ENCODE measurements at regions not wholly inside any gene's neighbourhood (a gene's known extent, or its start where the extent isn't known, plus 50 kb on each side); places are given as distances from the start of the nearest gene placed in this dataset.

GRCh38 chr2:54041135-54041534 is 70.3 kb upstream of the PSME4 start:
- Histone ChIP-seq H3K4me3 (ENCODE audit: low read depth, low read length) (no peak overlapping the region), H3K36me3 (ENCODE audit: control insufficient read depth, insufficient read depth, low read length) (no peaks in the 10 kb centered on the region), H3K27me3 (replicated peaks; ENCODE audit: control insufficient read depth, insufficient read depth, low read length) (no peaks in the 10 kb centered on the region), H3K9me3 (0 out of 2 replicates have a peak, but pooled peaks cover 10% of the 10 kb centered on the region), H3K4me1 (no peaks in the 10 kb centered on the region)
- no peaks in the 10 kb centered on the region for H3K27me3 Mint-ChIP-seq (ENCODE audit: insufficient read depth, unreplicated experiment)
- no TSS peak for BruUV-seq (replicated peaks)
- H3K4me1 Mint-ChIP-seq (ENCODE audit: low read depth, unreplicated experiment), result peaks cover 7% of the 10 kb centered on the region
- H3K27ac Mint-ChIP-seq (ENCODE audit: unreplicated experiment), result no peak overlapping the region
- ChIA-PET CTCF (no interaction called here), POLR2A (no interaction called here)
- no peak overlapping the region for H3K4me3 Mint-ChIP-seq (ENCODE audit: unreplicated experiment)
- H3K36me3 Mint-ChIP-seq (ENCODE audit: insufficient read depth, unreplicated experiment), result no peaks in the 10 kb centered on the region
- DNase-seq, result no peak
- intact Hi-C loops (cut with micrococcal nuclease; ENCODE audit: unreplicated experiment), result no loop called here
- no peaks in the 10 kb centered on the region for H3K9me3 Mint-ChIP-seq (ENCODE audit: unreplicated experiment)
- TF ChIP-seq, protein P1, sequence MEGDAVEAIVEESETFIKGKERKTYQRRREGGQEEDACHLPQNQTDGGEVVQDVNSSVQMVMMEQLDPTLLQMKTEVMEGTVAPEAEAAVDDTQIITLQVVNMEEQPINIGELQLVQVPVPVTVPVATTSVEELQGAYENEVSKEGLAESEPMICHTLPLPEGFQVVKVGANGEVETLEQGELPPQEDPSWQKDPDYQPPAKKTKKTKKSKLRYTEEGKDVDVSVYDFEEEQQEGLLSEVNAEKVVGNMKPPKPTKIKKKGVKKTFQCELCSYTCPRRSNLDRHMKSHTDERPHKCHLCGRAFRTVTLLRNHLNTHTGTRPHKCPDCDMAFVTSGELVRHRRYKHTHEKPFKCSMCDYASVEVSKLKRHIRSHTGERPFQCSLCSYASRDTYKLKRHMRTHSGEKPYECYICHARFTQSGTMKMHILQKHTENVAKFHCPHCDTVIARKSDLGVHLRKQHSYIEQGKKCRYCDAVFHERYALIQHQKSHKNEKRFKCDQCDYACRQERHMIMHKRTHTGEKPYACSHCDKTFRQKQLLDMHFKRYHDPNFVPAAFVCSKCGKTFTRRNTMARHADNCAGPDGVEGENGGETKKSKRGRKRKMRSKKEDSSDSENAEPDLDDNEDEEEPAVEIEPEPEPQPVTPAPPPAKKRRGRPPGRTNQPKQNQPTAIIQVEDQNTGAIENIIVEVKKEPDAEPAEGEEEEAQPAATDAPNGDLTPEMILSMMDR (IDR thresholded peaks at IDR 0.05; ENCODE audit: insufficient read depth in 1 of 2, low read depth in 1 of 2, low read length in 1 of 2, severe bottlenecking in 1 of 2, unreplicated experiment in 1 of 2), result no peak

DNA sequence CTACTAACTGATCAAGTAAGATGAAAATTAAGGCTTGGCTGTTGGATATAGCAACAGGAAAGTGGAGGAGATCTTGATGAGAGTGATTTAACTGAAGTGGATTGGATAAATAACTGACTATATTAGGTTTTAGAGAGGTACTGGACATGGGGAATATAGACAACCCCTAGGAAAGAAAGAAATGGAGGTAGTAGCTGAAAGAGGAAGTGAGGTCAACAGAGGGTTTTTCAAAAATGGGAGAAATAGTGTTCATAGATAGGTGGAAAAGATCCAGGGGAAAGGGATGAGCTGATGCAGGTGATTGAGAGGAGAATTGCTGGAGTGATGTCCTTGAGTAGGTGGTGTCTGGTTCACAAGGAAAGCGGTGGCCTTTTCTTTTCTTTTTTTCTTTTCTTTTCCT is 69.9 kb upstream of the PSME4 start:
- 0 out of 2 replicates have a peak, but pooled peaks cover 9% of the 10 kb centered on the region for H3K9me3 ChIP-seq
- BruUV-seq (replicated peaks), result no TSS peak
- CTCF ChIA-PET, result no interaction called here
- POLR2A ChIA-PET, result no interaction called here
- H3K4me3 ChIP-seq (ENCODE audit: low read depth, low read length), result no peak overlapping the region
- H3K27me3 ChIP-seq (replicated peaks; ENCODE audit: control insufficient read depth, insufficient read depth, low read length), result no peaks in the 10 kb centered on the region
- peaks cover 7% of the 10 kb centered on the region for H3K4me1 Mint-ChIP-seq (ENCODE audit: low read depth, unreplicated experiment)
- TF ChIP-seq, protein P1 (IDR thresholded peaks at IDR 0.05; ENCODE audit: insufficient read depth in 1 of 2, low read depth in 1 of 2, low read length in 1 of 2, severe bottlenecking in 1 of 2, unreplicated experiment in 1 of 2), result no peak
- no peaks in the 10 kb centered on the region for H3K27me3 Mint-ChIP-seq (ENCODE audit: insufficient read depth, unreplicated experiment)
- no peaks in the 10 kb centered on the region for H3K9me3 Mint-ChIP-seq (ENCODE audit: unreplicated experiment)
- H3K36me3 Mint-ChIP-seq (ENCODE audit: insufficient read depth, unreplicated experiment), result no peaks in the 10 kb centered on the region
- H3K36me3 ChIP-seq (ENCODE audit: control insufficient read depth, insufficient read depth, low read length), result no peaks in the 10 kb centered on the region
- H3K4me3 Mint-ChIP-seq (ENCODE audit: unreplicated experiment), result no peak overlapping the region
- DNase-seq, result no peak
- no peaks in the 10 kb centered on the region for H3K4me1 ChIP-seq
- intact Hi-C loops (cut with micrococcal nuclease; ENCODE audit: unreplicated experiment), result no loop called here
- no peak overlapping the region for H3K27ac Mint-ChIP-seq (ENCODE audit: unreplicated experiment)

DNA sequence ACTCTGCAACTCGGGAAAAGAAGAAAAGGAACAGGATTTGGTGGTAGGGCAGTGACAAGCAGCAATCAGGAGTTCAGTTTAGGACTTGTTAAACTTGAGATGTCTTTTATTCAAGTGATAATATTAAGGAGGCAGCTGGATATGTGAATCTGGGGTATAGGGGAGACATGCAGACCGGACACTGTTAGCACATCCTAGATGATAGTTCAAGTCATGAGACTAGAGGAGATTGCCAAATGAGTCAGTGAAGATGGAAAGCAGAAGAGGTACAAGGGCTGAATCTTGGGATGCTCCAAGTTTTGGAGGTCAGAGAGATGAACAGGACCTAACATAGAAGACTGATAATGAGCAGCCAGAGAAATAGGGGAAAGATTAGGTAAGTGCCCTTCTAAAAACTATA is 69.5 kb upstream of the PSME4 start:
- Histone ChIP-seq H3K36me3 (ENCODE audit: control insufficient read depth, insufficient read depth, low read length) (no peaks in the 10 kb centered on the region), H3K9me3 (0 out of 2 replicates have a peak, but pooled peaks cover 5% of the 10 kb centered on the region), H3K4me3 (ENCODE audit: low read depth, low read length) (no peak overlapping the region), H3K27me3 (replicated peaks; ENCODE audit: control insufficient read depth, insufficient read depth, low read length) (no peaks in the 10 kb centered on the region), H3K4me1 (no peaks in the 10 kb centered on the region)
- no peak overlapping the region for H3K4me3 Mint-ChIP-seq (ENCODE audit: unreplicated experiment)
- peaks cover 7% of the 10 kb centered on the region for H3K4me1 Mint-ChIP-seq (ENCODE audit: low read depth, unreplicated experiment)
- no TSS peak for BruUV-seq (replicated peaks)
- H3K9me3 Mint-ChIP-seq (ENCODE audit: unreplicated experiment), result no peaks in the 10 kb centered on the region
- H3K36me3 Mint-ChIP-seq (ENCODE audit: insufficient read depth, unreplicated experiment), result no peaks in the 10 kb centered on the region
- DNase-seq, result no peak
- POLR2A ChIA-PET, result no interaction called here
- intact Hi-C loops (cut with micrococcal nuclease; ENCODE audit: unreplicated experiment), result no loop called here
- H3K27me3 Mint-ChIP-seq (ENCODE audit: insufficient read depth, unreplicated experiment), result no peaks in the 10 kb centered on the region
- no peak overlapping the region for H3K27ac Mint-ChIP-seq (ENCODE audit: unreplicated experiment)
- CTCF ChIA-PET, result no interaction called here
- TF ChIP-seq, protein P1 (IDR thresholded peaks at IDR 0.05; ENCODE audit: insufficient read depth in 1 of 2, low read depth in 1 of 2, low read length in 1 of 2, severe bottlenecking in 1 of 2, unreplicated experiment in 1 of 2), result no peak
